HL-60 (cell line): ENCODE measurements at regions not wholly inside any gene's neighbourhood (a gene's known extent, or its start where the extent isn't known, plus 50 kb on each side); places are given as distances from the start of the nearest gene placed in this dataset.

Experiments used
- DNase-seq, 2 experiments: peaks; one replicate each; pipeline ENCODE4 v3.0.0-alpha.2; 2010 to 2020; ENCODE audit warnings: low read depth in 1 of 2, low spot score in 1 of 2
- H3K27ac ChIP-seq: fragments of 250-450 bp; sonication (Bioruptor Pico); replicated peaks from 2 replicates; pipeline ENCODE4 v1.5.1; 2020; ENCODE audit warnings: mild to moderate bottlenecking, moderate library complexity
- H3K27me3 ChIP-seq: fragments of 250-450 bp; sonication (Bioruptor Pico); 2 replicates; pipeline ENCODE4 v1.5.1; 2021; ENCODE audit warnings: mild to moderate bottlenecking, moderate library complexity; ENCODE audit not compliant: insufficient read depth, poor library complexity, severe bottlenecking
- H3K4me3 ChIP-seq: replicated peaks from 2 replicates; pipeline ENCODE4 v1.5.1; 2011; ENCODE audit warnings: mild to moderate bottlenecking, control low read depth, low read length; ENCODE audit not compliant: insufficient read depth
- GABPA ChIP-seq: IDR thresholded peaks from 2 replicates; pipeline ENCODE4 v1.6.1; 2012; ENCODE audit warnings: low read depth
- POLR2AphosphoS5 ChIP-seq: IDR thresholded peaks from 2 replicates; pipeline ENCODE4 v1.6.1; 2012; ENCODE audit warnings: low read depth
- SPI1 ChIP-seq: IDR thresholded peaks from 2 replicates; pipeline ENCODE4 v1.6.1; 2012; ENCODE audit warnings: low read depth, mild to moderate bottlenecking, borderline replicate concordance
- TF ChIP-seq, protein P1 (sequence below): IDR thresholded peaks from 2 replicates; pipeline ENCODE4 v1.6.1; 2012; ENCODE audit warnings: low read depth; ENCODE audit not compliant: insufficient replicate concordance
- TF ChIP-seq, protein P2 (sequence below): IDR thresholded peaks from one replicate; pipeline ENCODE4 v1.5.1; 2011; ENCODE audit warnings: low read length, control low read depth, inconsistent platforms; ENCODE audit not compliant: insufficient read depth

DNA sequence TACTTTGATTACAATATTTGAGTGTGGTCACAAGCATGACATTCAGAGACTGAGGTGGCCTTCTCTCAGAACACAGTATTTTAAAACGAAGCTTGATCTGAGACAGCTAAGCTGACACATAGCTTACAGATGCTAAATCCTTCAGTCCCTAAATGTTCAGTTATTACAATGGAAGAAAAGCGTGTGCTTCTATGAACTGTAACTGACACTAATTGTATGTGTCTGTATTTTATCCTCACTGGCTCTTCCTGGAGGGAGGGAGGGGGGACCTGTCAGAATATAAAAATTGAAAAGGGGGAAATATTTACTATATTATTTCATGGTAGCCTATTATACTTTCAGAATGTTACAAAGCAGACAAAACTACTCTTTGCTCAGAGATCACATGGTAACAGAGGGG lies 340.2 kb downstream of the FIGN start:
- Histone ChIP-seq H3K4me3 (no peak overlapping the region), H3K27ac (no peak overlapping the region), H3K27me3 (no peaks in the 10 kb centered on the region)
- TF ChIP-seq, protein P1, sequence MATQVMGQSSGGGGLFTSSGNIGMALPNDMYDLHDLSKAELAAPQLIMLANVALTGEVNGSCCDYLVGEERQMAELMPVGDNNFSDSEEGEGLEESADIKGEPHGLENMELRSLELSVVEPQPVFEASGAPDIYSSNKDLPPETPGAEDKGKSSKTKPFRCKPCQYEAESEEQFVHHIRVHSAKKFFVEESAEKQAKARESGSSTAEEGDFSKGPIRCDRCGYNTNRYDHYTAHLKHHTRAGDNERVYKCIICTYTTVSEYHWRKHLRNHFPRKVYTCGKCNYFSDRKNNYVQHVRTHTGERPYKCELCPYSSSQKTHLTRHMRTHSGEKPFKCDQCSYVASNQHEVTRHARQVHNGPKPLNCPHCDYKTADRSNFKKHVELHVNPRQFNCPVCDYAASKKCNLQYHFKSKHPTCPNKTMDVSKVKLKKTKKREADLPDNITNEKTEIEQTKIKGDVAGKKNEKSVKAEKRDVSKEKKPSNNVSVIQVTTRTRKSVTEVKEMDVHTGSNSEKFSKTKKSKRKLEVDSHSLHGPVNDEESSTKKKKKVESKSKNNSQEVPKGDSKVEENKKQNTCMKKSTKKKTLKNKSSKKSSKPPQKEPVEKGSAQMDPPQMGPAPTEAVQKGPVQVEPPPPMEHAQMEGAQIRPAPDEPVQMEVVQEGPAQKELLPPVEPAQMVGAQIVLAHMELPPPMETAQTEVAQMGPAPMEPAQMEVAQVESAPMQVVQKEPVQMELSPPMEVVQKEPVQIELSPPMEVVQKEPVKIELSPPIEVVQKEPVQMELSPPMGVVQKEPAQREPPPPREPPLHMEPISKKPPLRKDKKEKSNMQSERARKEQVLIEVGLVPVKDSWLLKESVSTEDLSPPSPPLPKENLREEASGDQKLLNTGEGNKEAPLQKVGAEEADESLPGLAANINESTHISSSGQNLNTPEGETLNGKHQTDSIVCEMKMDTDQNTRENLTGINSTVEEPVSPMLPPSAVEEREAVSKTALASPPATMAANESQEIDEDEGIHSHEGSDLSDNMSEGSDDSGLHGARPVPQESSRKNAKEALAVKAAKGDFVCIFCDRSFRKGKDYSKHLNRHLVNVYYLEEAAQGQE = no peak
- TF ChIP-seq, protein P2, sequence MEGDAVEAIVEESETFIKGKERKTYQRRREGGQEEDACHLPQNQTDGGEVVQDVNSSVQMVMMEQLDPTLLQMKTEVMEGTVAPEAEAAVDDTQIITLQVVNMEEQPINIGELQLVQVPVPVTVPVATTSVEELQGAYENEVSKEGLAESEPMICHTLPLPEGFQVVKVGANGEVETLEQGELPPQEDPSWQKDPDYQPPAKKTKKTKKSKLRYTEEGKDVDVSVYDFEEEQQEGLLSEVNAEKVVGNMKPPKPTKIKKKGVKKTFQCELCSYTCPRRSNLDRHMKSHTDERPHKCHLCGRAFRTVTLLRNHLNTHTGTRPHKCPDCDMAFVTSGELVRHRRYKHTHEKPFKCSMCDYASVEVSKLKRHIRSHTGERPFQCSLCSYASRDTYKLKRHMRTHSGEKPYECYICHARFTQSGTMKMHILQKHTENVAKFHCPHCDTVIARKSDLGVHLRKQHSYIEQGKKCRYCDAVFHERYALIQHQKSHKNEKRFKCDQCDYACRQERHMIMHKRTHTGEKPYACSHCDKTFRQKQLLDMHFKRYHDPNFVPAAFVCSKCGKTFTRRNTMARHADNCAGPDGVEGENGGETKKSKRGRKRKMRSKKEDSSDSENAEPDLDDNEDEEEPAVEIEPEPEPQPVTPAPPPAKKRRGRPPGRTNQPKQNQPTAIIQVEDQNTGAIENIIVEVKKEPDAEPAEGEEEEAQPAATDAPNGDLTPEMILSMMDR = no peak
- TF ChIP-seq SPI1 = no peak
- TF ChIP-seq GABPA = no peak
- no peak for TF ChIP-seq POLR2AphosphoS5
- DNase-seq = no peak

DNA sequence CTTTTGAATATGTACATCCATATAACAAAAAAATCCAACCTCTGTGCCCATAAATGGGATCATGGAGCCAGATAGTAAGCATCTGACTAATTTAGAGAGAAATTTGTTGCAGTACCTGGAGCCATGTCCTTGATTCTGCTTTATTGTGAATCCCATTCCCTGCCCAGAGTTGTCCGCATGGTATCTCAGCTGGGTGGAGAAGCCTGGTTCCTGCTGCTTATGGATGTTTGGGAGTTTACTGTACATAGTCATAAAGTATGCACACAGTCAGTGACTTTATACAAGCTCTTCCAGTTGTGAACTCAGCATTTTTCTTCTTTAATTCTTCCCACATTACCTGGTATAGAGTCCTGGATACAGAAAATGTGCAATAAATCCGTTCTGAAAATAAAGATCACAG lies 346.0 kb downstream of the FIGN start:
- DNase-seq = no peak
- TF ChIP-seq, protein P2 = no peak
- TF ChIP-seq POLR2AphosphoS5 (no peak), GABPA (no peak), SPI1 (no peak)
- TF ChIP-seq, protein P1 = no peak
- no peak overlapping the region for H3K27ac ChIP-seq
- H3K4me3 ChIP-seq = no peak overlapping the region
- no peaks in the 10 kb centered on the region for H3K27me3 ChIP-seq

DNA sequence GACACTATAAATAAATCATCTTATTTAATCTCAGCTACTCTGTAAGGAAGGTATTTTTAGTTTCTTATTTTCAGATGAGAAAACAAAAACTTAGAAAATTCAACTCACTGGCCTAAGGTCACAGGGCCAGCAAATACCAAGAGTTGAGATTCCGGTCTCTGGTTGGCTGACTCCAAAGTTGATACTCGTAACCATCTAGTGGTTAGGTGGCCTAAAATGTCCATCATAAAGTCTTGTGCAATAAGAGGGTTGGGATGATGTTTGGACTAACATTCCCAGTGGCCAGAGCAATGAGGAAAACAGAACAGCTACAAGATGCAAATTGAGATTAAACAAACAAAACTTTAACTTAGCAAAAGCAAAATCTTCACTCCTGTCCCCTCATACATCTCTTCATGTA lies 360.3 kb downstream of the FIGN start:
- DNase-seq = no peak
- Histone ChIP-seq H3K4me3 (no peak overlapping the region), H3K27ac (no peak overlapping the region), H3K27me3 (no peaks in the 10 kb centered on the region)
- TF ChIP-seq SPI1 = no peak
- TF ChIP-seq, protein P2 = no peak
- TF ChIP-seq, protein P1 = no peak
